H9 (cell line): ENCODE measurements at regions not wholly inside any gene's neighbourhood (a gene's known extent, or its start where the extent isn't known, plus 50 kb on each side); places are given as distances from the start of the nearest gene placed in this dataset.

Source experiments
- DNase-seq: peaks from one replicate; pipeline ENCODE4 v3.0.0-alpha.2; 2017
- H2AFZ ChIP-seq: one replicate; pipeline ENCODE4 v1.6.1; 2013; ENCODE audit warnings: mild to moderate bottlenecking, low read length, control low read depth, moderate library complexity
- H2AK5ac ChIP-seq: 2 replicates; pipeline ENCODE4 v1.6.1; 2013; ENCODE audit warnings: low read length, control low read depth, mixed read lengths; ENCODE audit not compliant: insufficient read length
- H2BK120ac ChIP-seq: one replicate; pipeline ENCODE4 v1.6.1; 2013; ENCODE audit warnings: low read depth, mild to moderate bottlenecking, low read length, control low read depth, inconsistent platforms; ENCODE audit not compliant: poor library complexity, severe bottlenecking
- H2BK12ac ChIP-seq: 2 replicates; pipeline ENCODE4 v1.6.1; 2013; ENCODE audit warnings: low read length, control low read depth, mixed read lengths, low read depth; ENCODE audit not compliant: insufficient read length
- H2BK15ac ChIP-seq: 2 replicates; pipeline ENCODE4 v1.6.1; 2013; ENCODE audit warnings: low read depth, low read length, control low read depth
- H2BK20ac ChIP-seq: one replicate; pipeline ENCODE4 v1.6.1; 2013; ENCODE audit warnings: low read depth, mild to moderate bottlenecking, low read length, control low read depth, inconsistent platforms; ENCODE audit not compliant: poor library complexity, severe bottlenecking
- H2BK5ac ChIP-seq: 2 replicates; pipeline ENCODE4 v1.6.1; 2013; ENCODE audit warnings: low read length, control low read depth, mixed read lengths; ENCODE audit not compliant: insufficient read length
- H3K14ac ChIP-seq: 2 replicates; pipeline ENCODE4 v1.6.1; 2013; ENCODE audit warnings: low read length, control low read depth; ENCODE audit not compliant: insufficient read depth
- H3K18ac ChIP-seq: 2 replicates; pipeline ENCODE4 v1.6.1; 2013; ENCODE audit warnings: low read depth, mild to moderate bottlenecking, mixed read lengths, low read length, control low read depth; ENCODE audit not compliant: insufficient read length
- H3K23ac ChIP-seq: 2 replicates; pipeline ENCODE4 v1.6.1; 2013; ENCODE audit warnings: low read length, control low read depth, mixed read lengths, low read depth; ENCODE audit not compliant: insufficient read length
- H3K23me2 ChIP-seq: 2 replicates; pipeline ENCODE4 v1.6.1; 2013; ENCODE audit warnings: low read depth, mild to moderate bottlenecking, mixed read lengths, low read length, control low read depth; ENCODE audit not compliant: insufficient read length, poor library complexity, severe bottlenecking
- H3K27ac ChIP-seq: 2 replicates; pipeline ENCODE4 v1.5.1; 2013; ENCODE audit warnings: low read length, control low read depth, mixed read lengths, low read depth; ENCODE audit not compliant: insufficient read length
- H3K27me3 ChIP-seq: 2 replicates; pipeline ENCODE4 v1.6.1; 2013; ENCODE audit warnings: low read length, control low read depth, inconsistent platforms; ENCODE audit not compliant: insufficient read depth
- H3K4ac ChIP-seq: 2 replicates; pipeline ENCODE4 v1.6.1; 2013; ENCODE audit warnings: low read depth, mild to moderate bottlenecking, control low read depth, inconsistent platforms, low read length, moderate library complexity
- H3K4me1 ChIP-seq: 2 replicates; pipeline ENCODE4 v1.6.1; 2013; ENCODE audit warnings: low read length, control low read depth, inconsistent platforms; ENCODE audit not compliant: insufficient read depth
- H3K4me2 ChIP-seq: 2 replicates; pipeline ENCODE4 v1.6.1; 2013; ENCODE audit warnings: low read length, control low read depth, mixed read lengths; ENCODE audit not compliant: insufficient read length, insufficient read depth
- H3K56ac ChIP-seq: 2 replicates; pipeline ENCODE4 v1.6.1; 2013; ENCODE audit warnings: low read depth, mild to moderate bottlenecking, mixed read lengths, low read length, control low read depth; ENCODE audit not compliant: insufficient read length
- H3K79me1 ChIP-seq: 2 replicates; pipeline ENCODE4 v1.6.1; 2013; ENCODE audit warnings: low read depth, mild to moderate bottlenecking, moderate library complexity, low read length, control low read depth, inconsistent platforms; ENCODE audit not compliant: insufficient read depth, poor library complexity, severe bottlenecking
- H3K79me2 ChIP-seq: 2 replicates; pipeline ENCODE4 v1.6.1; 2013; ENCODE audit warnings: low read length, control low read depth, inconsistent platforms; ENCODE audit not compliant: insufficient read depth
- H3K9ac ChIP-seq: 2 replicates; pipeline ENCODE4 v1.6.1; 2013; ENCODE audit warnings: low read length, control low read depth, mixed read lengths; ENCODE audit not compliant: insufficient read length; ENCODE audit errors: extremely low read depth
- H3K9me3 ChIP-seq: one replicate; pipeline ENCODE4 v1.6.1; 2013; ENCODE audit warnings: low read depth, low read length, inconsistent platforms; ENCODE audit not compliant: control insufficient read depth
- H3T11ph ChIP-seq: one replicate; pipeline ENCODE4 v1.6.1; 2013; ENCODE audit warnings: mild to moderate bottlenecking, low read length, control low read depth, inconsistent platforms
- H4K20me1 ChIP-seq: one replicate; pipeline ENCODE4 v1.6.1; 2013; ENCODE audit not compliant: control insufficient read depth, insufficient read length, insufficient read depth
- H4K5ac ChIP-seq: 2 replicates; pipeline ENCODE4 v1.6.1; 2013; ENCODE audit warnings: low read depth, mild to moderate bottlenecking, mixed read lengths, low read length, control low read depth; ENCODE audit not compliant: insufficient read length
- H4K8ac ChIP-seq: replicated peaks from 2 replicates; pipeline ENCODE4 v1.6.1; 2013; ENCODE audit warnings: low read length, control low read depth, mixed read lengths, low read depth; ENCODE audit not compliant: insufficient read length
- H4K91ac ChIP-seq: 2 replicates; pipeline ENCODE4 v1.6.1; 2013; ENCODE audit warnings: low read depth, mild to moderate bottlenecking, moderate library complexity, mixed read lengths, low read length, control low read depth; ENCODE audit not compliant: insufficient read length
- H3K27ac Mint-ChIP-seq, 3 experiments: 2 replicates in 2 of 3; 3 replicates in 1 of 3; pipeline ENCODE4 v1.8.0; 2020 to 2021; ENCODE audit warnings: mixed read lengths in 3 of 3, mild to moderate bottlenecking in 1 of 3, moderate library complexity in 1 of 3
- H3K27me3 Mint-ChIP-seq: 2 replicates; pipeline ENCODE4 v1.8.0; 2021; ENCODE audit warnings: low read depth, mild to moderate bottlenecking, moderate library complexity, mixed read lengths
- H3K36me3 Mint-ChIP-seq, 3 experiments: 2 replicates in 2 of 3; 3 replicates in 1 of 3; pipeline ENCODE4 v1.8.0; 2020 to 2021; ENCODE audit warnings: low read depth in 3 of 3, mixed read lengths in 3 of 3; ENCODE audit not compliant: insufficient read depth in 1 of 3
- H3K4me1 Mint-ChIP-seq, 2 experiments: 2 replicates each; pipeline ENCODE4 v1.8.0; 2020; ENCODE audit warnings: mixed read lengths in 2 of 2
- H3K4me3 Mint-ChIP-seq, 2 experiments: 2 replicates in 1 of 2; 3 replicates in 1 of 2; pipeline ENCODE4 v1.8.0; 2020 to 2021; ENCODE audit warnings: mild to moderate bottlenecking in 2 of 2, mixed read lengths in 2 of 2, moderate library complexity in 1 of 2
- H3K9me3 Mint-ChIP-seq, 2 experiments: 2 replicates in 1 of 2; 3 replicates in 1 of 2; pipeline ENCODE4 v1.8.0; 2020; ENCODE audit warnings: mild to moderate bottlenecking in 2 of 2, mixed read lengths in 2 of 2, moderate library complexity in 1 of 2
- CTCF ChIP-seq: fragments of 200-600 bp; sonication (generic); conservative IDR thresholded peaks from 3 replicates; pipeline ENCODE4 v1.8.0; 2021; ENCODE audit warnings: antibody characterized with exemption, mild to moderate bottlenecking
- WGBS: extraction: QIAGEN DNeasy Blood & Tissue Kit; methylation state at CpG from one replicate; pipeline ENCODE4 v1.1.7; 2013; ENCODE audit warnings: missing lambda C conversion rate, low lambda C conversion rate, mixed read lengths; ENCODE audit not compliant: insufficient read length; ENCODE audit errors: extremely low coverage; 5-methylcytosine and 5-hydroxymethylcytosine counted together

GRCh38 chr21:24545807-24546361 is 1061.4 kb downstream of the MRPL39 start:
- Mint-ChIP-seq H3K27ac (no peak overlapping the region), H3K9me3 (peaks cover 38 to 56% of the 10 kb centered on the region in 2 experiments), H3K36me3 (peaks cover 0 to 8% (median 0%) of the 10 kb centered on the region in 3 experiments; a peak in 1 of 7 replicates), H3K27me3 (no peaks in the 10 kb centered on the region), H3K4me3 (no peak overlapping the region), H3K4me1 (no peaks in the 10 kb centered on the region)
- H3K4ac ChIP-seq, result no peak overlapping the region
- no peak overlapping the region for H2BK15ac ChIP-seq
- H3K79me2 ChIP-seq, result no peaks in the 10 kb centered on the region
- no peak overlapping the region for H3T11ph ChIP-seq
- H3K4me2 ChIP-seq, result no peak overlapping the region
- H3K27me3 ChIP-seq, result no peaks in the 10 kb centered on the region
- no peak overlapping the region for H3K56ac ChIP-seq
- H3K27ac ChIP-seq, result no peak overlapping the region
- TF ChIP-seq CTCF, result no peak
- no peak overlapping the region for H3K9ac ChIP-seq
- H3K9me3 ChIP-seq, result no peaks in the 10 kb centered on the region
- no peak overlapping the region for H2BK20ac ChIP-seq
- no peak overlapping the region for H4K5ac ChIP-seq
- no peak overlapping the region for H3K23ac ChIP-seq
- no peak overlapping the region for H4K8ac ChIP-seq
- no peaks in the 10 kb centered on the region for H3K23me2 ChIP-seq
- H3K4me1 ChIP-seq, result no peaks in the 10 kb centered on the region
- no peak overlapping the region for H2BK5ac ChIP-seq
- H3K18ac ChIP-seq, result no peak overlapping the region
- no peaks in the 10 kb centered on the region for H3K79me1 ChIP-seq
- no peak overlapping the region for H2BK120ac ChIP-seq
- DNase-seq, result no peak
- H4K20me1 ChIP-seq, result no peaks in the 10 kb centered on the region
- no peak overlapping the region for H4K91ac ChIP-seq
- H2BK12ac ChIP-seq, result no peak overlapping the region
- H2AFZ ChIP-seq, result no peak overlapping the region
- no peak overlapping the region for H3K14ac ChIP-seq
- H2AK5ac ChIP-seq, result no peak overlapping the region
- no CpG with 5 or more reads among the region's 4 CpGs for WGBS
